GM21528 (cell line): ENCODE measurements at regions not wholly inside any gene's neighbourhood (a gene's known extent, or its start where the extent isn't known, plus 50 kb on each side); places are given as distances from the start of the nearest gene placed in this dataset.

ENCODE experiments used
- ATAC-seq: cut with Tn5 transposase; IDR thresholded peaks from one replicate; pipeline ENCODE4 v1.9.1; 2021; ENCODE audit warnings: mild to moderate bottlenecking, moderate library complexity; ENCODE audit not compliant: unreplicated experiment, low FRiP score

GRCh38 chr9:14478175-14479162, 164.5 kb upstream of the NFIB start:
- ATAC-seq, result no peak

DNA sequence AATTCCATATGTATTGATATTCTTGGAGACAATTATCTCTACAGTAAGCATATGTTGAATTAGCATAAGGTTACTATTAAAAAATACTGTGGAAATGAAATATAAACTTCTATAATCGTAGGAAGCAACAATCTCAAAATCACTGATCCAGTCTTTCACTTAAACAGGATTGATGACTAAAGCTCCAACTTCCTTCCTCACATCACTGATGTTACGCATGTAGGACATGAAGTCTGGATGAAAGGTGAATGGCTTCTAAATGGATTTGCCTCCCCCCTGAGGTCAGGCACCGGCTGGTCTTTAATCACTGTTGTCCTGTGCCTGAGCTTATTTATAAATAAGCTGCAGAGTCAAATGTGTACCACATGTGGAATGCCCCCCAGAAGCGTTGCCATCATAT, 157.1 kb upstream of the NFIB start:
- no peak for ATAC-seq

- no peak for ATAC-seq
These were observed 153.9 kb upstream of the NFIB start for GRCh38 chr9:14467675-14468374.

DNA sequence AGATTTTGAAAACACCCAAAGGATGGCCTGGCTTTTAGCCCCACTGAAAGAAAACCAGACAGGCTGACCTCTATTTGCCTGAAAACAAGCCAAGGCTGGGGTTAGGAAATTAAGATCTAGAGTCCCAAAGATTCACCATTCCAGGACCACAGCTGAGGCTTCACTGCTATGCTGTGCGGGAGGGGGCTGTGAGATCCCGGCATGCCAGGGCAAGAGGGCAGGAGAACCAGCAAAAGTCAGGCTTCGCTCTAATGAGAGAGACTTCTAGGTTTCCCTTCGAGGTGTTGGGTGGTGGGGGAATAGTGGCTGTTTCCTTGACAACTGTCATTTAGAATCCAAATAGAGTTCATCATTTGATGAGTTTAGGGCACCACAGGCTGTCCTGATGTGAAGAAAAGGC, 152.9 kb upstream of the NFIB start:
- ATAC-seq, result no peak

DNA sequence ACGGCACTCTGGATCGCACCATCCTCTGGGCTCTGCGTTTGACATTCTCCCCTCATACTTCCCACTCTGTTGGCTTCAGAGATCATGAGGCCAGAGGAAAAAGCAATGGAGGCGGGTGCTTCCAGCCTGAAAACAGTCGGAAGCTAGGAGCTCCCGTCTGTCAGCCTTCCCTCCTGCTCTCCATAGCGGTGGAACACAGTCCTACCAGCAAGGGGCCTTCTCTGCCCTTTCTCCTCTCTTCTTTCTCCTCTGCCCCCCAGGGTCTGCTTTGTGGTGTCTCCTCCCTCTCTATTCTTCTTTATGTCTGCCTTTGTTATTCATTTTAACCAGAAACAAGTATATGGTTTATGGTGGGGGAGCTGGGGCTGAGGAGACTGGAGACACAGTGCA, 152.5 kb upstream of the NFIB start:
- no peak for ATAC-seq

DNA sequence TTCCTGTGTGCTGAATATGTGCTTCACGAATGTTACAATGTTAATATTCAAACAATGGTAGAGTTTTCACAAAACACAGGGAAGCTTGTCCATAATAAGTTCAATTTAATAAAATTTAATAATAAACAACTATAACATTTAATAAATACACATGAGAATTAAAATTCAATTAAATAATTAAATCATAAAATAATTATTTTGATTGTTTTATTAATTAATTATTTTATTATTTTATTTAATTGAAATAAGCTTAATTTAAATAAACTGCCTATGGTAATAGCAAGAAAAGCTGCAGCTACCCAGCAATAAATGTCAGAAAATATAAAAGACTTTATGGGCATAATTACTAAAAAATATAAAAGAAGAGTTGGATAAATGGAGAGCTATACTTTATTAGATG, 149.0 kb upstream of the NFIB start:
- no peak for ATAC-seq

DNA sequence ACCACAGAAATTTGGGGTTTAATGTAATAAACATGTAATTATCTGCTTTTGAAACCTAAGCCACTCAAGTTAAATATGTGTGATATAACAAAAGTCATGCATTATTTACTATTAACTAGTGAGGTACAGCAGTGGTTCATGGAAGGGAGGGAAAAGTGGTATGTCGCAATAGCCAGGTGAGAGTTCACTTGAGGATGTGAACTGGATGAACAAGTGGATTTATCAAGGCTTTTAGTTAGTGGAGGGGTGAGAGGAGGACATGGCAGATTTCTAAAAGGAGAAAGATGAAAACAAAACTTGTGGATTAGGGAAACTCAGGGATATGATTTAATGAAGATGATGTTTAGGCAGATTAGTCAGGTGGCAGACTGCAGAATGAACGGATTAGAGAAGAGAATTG, 141.3 kb upstream of the NFIB start:
- no peak for ATAC-seq

- ATAC-seq, result no peak
These were observed 139.3 kb upstream of the NFIB start for GRCh38 chr9:14453286-14453685.

- ATAC-seq, result no peak
These were observed 138.6 kb upstream of the NFIB start for GRCh38 chr9:14452539-14452938.

- peak; percentile 88 for ATAC-seq
These were observed 138.0 kb upstream of the NFIB start for GRCh38 chr9:14451949-14452348.

DNA sequence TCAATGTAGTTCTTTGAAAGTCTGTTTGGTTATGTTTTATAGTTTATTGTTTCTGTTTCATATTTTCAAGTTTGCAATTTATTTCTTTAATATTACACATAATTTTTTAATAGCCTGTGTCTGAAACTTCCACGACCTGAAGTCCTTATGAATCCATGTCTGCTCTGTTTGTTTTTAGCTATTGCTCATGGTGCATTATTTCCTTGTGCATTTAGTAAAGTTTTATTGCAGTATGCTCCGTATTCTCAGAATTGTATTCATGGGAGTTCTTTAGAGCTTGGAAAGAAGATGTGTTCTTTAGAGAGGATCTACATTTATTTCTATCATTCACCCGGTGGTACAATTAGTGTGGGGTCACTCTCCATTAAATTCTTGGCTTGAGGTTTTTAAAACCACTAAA, 133.2 kb upstream of the NFIB start:
- no peak for ATAC-seq

DNA sequence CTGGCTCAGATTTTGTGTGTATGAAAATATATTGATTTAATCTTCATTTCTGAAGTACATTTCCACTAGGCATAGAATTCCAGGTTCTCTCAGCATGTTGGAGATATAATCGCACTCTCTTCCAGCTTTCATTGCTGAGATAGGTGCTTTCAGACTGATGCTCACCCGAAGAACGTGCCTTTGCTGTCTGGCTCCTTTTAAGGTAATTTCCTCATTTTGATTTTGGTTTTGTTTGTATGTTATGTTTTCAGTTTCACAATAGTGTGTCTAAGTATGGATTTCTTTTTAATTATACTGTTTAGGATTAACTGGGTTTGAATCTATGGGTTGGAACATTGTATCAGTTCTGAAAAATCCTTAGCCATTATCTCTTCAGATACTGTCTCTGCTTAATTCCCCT, 132.0 kb upstream of the NFIB start:
- ATAC-seq, result no peak

GRCh38 chr9:14442956-14443355, 129.0 kb upstream of the NFIB start:
- ATAC-seq, result no peak

- ATAC-seq, result no peak
These were observed 128.2 kb upstream of the NFIB start for GRCh38 chr9:14441976-14442651.

- ATAC-seq, result no peak
These were observed 127.2 kb upstream of the NFIB start for GRCh38 chr9:14441115-14441514.

DNA sequence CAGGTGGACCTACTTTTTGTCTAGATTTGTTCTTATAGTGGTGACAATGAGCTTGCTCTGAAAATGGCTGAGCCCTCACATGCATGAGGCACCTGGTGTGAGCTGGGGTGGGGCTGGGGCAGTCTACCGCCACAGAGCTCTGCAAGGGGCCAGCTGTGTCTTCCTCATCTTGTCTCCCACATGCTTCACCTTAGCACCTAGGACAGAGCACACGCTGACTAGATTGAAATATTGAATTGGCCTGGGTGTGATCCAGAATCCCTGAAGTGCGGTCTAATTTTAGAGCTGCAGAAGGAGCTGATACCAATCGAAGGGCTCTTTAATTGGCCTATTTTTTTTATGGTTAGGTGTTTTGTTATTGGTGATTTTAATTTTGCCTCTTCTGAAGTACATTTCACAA, 126.1 kb upstream of the NFIB start:
- no peak for ATAC-seq

GRCh38 chr9:14439555-14439954, 125.6 kb upstream of the NFIB start:
- ATAC-seq, result no peak

- no peak for ATAC-seq
These were observed 124.5 kb upstream of the NFIB start for GRCh38 chr9:14438232-14439021.

DNA sequence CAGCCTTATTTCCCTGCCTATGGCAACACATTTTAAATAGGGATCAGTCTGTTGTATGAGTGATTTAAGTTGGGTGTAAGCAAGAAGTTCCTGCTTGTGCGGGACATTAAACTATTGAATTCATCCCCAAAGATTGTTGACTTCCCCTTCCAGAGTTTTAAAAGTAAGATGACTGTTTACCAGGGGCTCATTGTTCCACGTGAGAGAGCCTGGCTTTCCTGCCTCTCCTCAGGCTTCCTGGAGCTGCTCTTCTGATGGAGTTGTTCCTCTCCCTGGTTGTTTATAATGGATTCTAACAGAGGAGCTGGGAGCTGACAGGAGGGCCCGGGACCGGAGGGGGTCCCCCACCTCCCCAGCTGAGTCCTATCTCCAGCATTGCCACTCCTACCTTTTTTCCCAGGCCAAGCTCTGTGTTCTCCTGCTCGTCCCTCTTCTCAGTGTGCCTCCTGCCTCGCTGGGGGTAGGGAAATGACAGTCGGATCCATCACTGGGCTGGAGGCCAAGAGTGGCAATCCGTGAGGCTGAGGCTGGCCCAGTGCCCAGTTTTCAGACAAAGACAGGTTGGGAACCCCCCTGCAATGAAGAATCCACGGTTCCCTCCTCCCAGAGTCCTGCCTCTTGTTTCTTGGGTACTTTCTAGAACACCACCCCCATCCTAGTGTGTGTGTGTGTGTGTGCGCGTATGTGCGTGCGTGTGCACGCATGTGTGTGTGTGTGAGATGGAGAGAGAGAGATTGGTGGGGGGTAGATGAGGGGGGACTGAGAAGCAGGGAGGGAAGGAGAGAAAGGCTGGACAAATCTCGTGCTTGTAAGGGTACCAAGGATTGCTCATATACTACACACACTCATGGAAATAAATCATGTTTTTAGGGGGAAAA, 123.7 kb upstream of the NFIB start:
- ATAC-seq, result no peak

DNA sequence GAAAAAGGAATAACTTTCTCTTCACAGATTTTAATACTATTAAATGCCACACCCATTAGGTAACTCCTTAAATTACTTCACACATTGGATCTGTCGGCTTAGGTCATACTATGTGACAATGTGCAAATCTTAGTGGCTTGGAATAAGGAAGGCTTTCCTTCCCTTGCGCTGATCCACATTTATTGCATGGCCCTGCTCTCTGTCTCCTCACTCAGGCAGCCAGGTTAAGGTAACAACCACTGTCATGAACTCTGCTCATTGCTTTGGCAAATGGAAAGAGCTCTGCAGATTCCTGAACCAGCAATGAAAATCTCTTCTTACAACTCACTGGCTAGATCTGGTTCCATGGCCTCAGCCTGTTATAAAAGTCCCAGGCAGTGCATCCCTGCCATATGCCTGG, 121.9 kb upstream of the NFIB start:
- no peak for ATAC-seq
